ENCODE measurements at regions not wholly inside any gene's neighbourhood (a gene's known extent, or its start where the extent isn't known, plus 50 kb on each side); places are given as distances from the start of the nearest gene placed in this dataset.

GRCh38 chr11:115067900-115068530 lies 389.7 kb downstream of the NXPE2 start:
- no peaks in the 10 kb centered on the region for H3K79me2 ChIP-seq (ENCODE audit: low read length)
- H3K27me3 ChIP-seq (ENCODE audit: low read depth, low read length) = peaks cover 7% of the 10 kb centered on the region
- H3K4me2 ChIP-seq (ENCODE audit: low read length) = no peak overlapping the region
- H4K20me1 ChIP-seq (ENCODE audit: insufficient read depth, low read length) = no peaks in the 10 kb centered on the region
- no peak overlapping the region for H3K27ac ChIP-seq (ENCODE audit: low read length)
- H3K4me1 ChIP-seq (ENCODE audit: low read length) = no peaks in the 10 kb centered on the region
- no peak overlapping the region for H3K4me3 ChIP-seq (ENCODE audit: low read length)
- H2AFZ ChIP-seq (ENCODE audit: low read depth, low read length) = no peak overlapping the region
- H3K36me3 ChIP-seq (replicated peaks; ENCODE audit: low read depth, low read length) = no peaks in the 10 kb centered on the region
- no peaks in the 10 kb centered on the region for H3K9me3 ChIP-seq (ENCODE audit: insufficient read depth, low read length)
- no peak overlapping the region for H3K9ac ChIP-seq (ENCODE audit: low read length)
- TF ChIP-seq CTCF (IDR thresholded peaks at IDR 0.05; ENCODE audit: low read depth, low read length) (no peak), EZH2phosphoT487 (IDR thresholded peaks at IDR 0.05; ENCODE audit: low read depth) (no peak)

- H3K27me3 ChIP-seq (ENCODE audit: low read depth, low read length) = peaks cover 11% of the 10 kb centered on the region
- H3K4me1 ChIP-seq (ENCODE audit: low read length) = no peaks in the 10 kb centered on the region
- no peaks in the 10 kb centered on the region for H3K9me3 ChIP-seq (ENCODE audit: insufficient read depth, low read length)
- H3K9ac ChIP-seq (ENCODE audit: low read length) = no peak overlapping the region
- no peak overlapping the region for H3K27ac ChIP-seq (ENCODE audit: low read length)
- no peak overlapping the region for H3K4me2 ChIP-seq (ENCODE audit: low read length)
- H4K20me1 ChIP-seq (ENCODE audit: insufficient read depth, low read length) = no peaks in the 10 kb centered on the region
- H3K36me3 ChIP-seq (replicated peaks; ENCODE audit: low read depth, low read length) = no peaks in the 10 kb centered on the region
- no peak for TF ChIP-seq EZH2phosphoT487 (IDR thresholded peaks at IDR 0.05; ENCODE audit: low read depth)
- TF ChIP-seq CTCF (IDR thresholded peaks at IDR 0.05; ENCODE audit: low read depth, low read length) = no peak
- H3K79me2 ChIP-seq (ENCODE audit: low read length) = no peaks in the 10 kb centered on the region
- H3K4me3 ChIP-seq (ENCODE audit: low read length) = no peak overlapping the region
- no peak overlapping the region for H2AFZ ChIP-seq (ENCODE audit: low read depth, low read length)
Observed at GRCh38 chr11:115069599-115069998, 391.3 kb downstream of the NXPE2 start.

DNA sequence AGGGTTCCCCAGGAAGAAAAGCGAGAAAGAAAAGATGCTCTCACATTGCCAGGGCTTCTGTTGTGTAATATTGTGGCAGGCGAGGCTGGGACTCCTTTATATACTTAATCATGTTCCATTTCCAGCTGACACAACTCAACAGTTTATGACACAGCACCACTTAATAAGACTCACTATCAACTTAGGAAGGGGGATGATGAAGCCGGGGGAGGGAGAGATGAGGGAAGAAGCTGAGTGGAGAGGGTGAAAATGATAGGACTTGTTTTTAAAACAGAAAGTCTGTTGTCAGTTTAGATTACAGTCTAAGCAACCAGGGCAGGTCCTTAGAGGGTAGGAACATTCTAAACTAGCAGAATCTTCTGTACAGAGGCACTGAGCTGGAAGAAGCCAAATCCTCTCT lies 397.0 kb downstream of the NXPE2 start:
- Histone ChIP-seq H3K27ac (ENCODE audit: low read length) (no peak overlapping the region), H3K4me3 (ENCODE audit: low read length) (no peak overlapping the region), H3K36me3 (replicated peaks; ENCODE audit: low read depth, low read length) (no peaks in the 10 kb centered on the region), H3K4me2 (ENCODE audit: low read length) (no peak overlapping the region), H4K20me1 (ENCODE audit: insufficient read depth, low read length) (no peaks in the 10 kb centered on the region), H3K9ac (ENCODE audit: low read length) (no peak overlapping the region), H3K27me3 (ENCODE audit: low read depth, low read length) (peaks cover 28% of the 10 kb centered on the region), H2AFZ (ENCODE audit: low read depth, low read length) (no peak overlapping the region), H3K9me3 (ENCODE audit: insufficient read depth, low read length) (no peaks in the 10 kb centered on the region), H3K79me2 (ENCODE audit: low read length) (no peaks in the 10 kb centered on the region), H3K4me1 (ENCODE audit: low read length) (no peaks in the 10 kb centered on the region)
- TF ChIP-seq EZH2phosphoT487 (IDR thresholded peaks at IDR 0.05; ENCODE audit: low read depth) (no peak), CTCF (IDR thresholded peaks at IDR 0.05; ENCODE audit: low read depth, low read length) (no peak)

- Histone ChIP-seq H3K36me3 (replicated peaks; ENCODE audit: low read depth, low read length) (no peaks in the 10 kb centered on the region), H2AFZ (ENCODE audit: low read depth, low read length) (no peak overlapping the region), H4K20me1 (ENCODE audit: insufficient read depth, low read length) (no peaks in the 10 kb centered on the region), H3K79me2 (ENCODE audit: low read length) (no peaks in the 10 kb centered on the region), H3K4me1 (ENCODE audit: low read length) (no peaks in the 10 kb centered on the region), H3K9ac (ENCODE audit: low read length) (no peak overlapping the region), H3K27me3 (ENCODE audit: low read depth, low read length) (peaks cover 40% of the 10 kb centered on the region), H3K27ac (ENCODE audit: low read length) (no peak overlapping the region), H3K4me3 (ENCODE audit: low read length) (no peak overlapping the region), H3K9me3 (ENCODE audit: insufficient read depth, low read length) (no peaks in the 10 kb centered on the region), H3K4me2 (ENCODE audit: low read length) (no peak overlapping the region)
- TF ChIP-seq EZH2phosphoT487 (IDR thresholded peaks at IDR 0.05; ENCODE audit: low read depth) (no peak), CTCF (IDR thresholded peaks at IDR 0.05; ENCODE audit: low read depth, low read length) (no peak)
Observed at GRCh38 chr11:115077740-115078139, 399.4 kb downstream of the NXPE2 start.
